Keratinocyte (primary cell): ENCODE measurements at regions not wholly inside any gene's neighbourhood (a gene's known extent, or its start where the extent isn't known, plus 50 kb on each side); places are given as distances from the start of the nearest gene placed in this dataset.

Experiments
- DNase-seq: peaks from one replicate; pipeline ENCODE4 v3.0.0-alpha.2; 2011; ENCODE audit warnings: low read depth, missing footprints, low spot score
- FAIRE-seq: peaks from 2 replicates; lab custom pipeline; 2011; peaks lifted over from hg19 to GRCh38; lab: Jason Lieb, UNC
- H2AFZ ChIP-seq: 2 replicates; pipeline ENCODE4 v1.6.0; 2012; ENCODE audit warnings: low read length, control low read depth, inconsistent platforms; ENCODE audit not compliant: control insufficient read depth
- H3K27ac ChIP-seq: 2 replicates; pipeline ENCODE4 v1.5.1; 2011; ENCODE audit warnings: low read length; ENCODE audit not compliant: control insufficient read depth, insufficient read depth
- H3K27me3 ChIP-seq: 3 replicates; pipeline ENCODE4 v1.6.0; 2011; ENCODE audit warnings: low read length; ENCODE audit not compliant: control insufficient read depth, insufficient read depth; ENCODE audit errors: extremely low read depth
- H3K36me3 ChIP-seq, 2 experiments: 2 replicates in 1 of 2; 3 replicates in 1 of 2; pipeline ENCODE4 v1.5.1; 2011; ENCODE audit warnings: low read length in 2 of 2, mild to moderate bottlenecking in 1 of 2; ENCODE audit not compliant: control insufficient read depth in 2 of 2, insufficient read depth in 2 of 2; ENCODE audit errors: extremely low read depth in 1 of 2
- H3K4me1 ChIP-seq: 3 replicates; pipeline ENCODE4 v1.5.1; 2011; ENCODE audit warnings: low read length; ENCODE audit not compliant: control insufficient read depth, insufficient read depth; ENCODE audit errors: extremely low read depth
- H3K4me2 ChIP-seq: 3 replicates; pipeline ENCODE4 v1.6.0; 2011; ENCODE audit warnings: low read depth, low read length; ENCODE audit not compliant: control insufficient read depth, insufficient read depth; ENCODE audit errors: extremely low read depth
- H3K4me3 ChIP-seq, 3 experiments: fragments of 200-600 bp in 1 of 3; sonication (generic) in 1 of 3; 2 replicates in 2 of 3; 3 replicates in 1 of 3; pipeline ENCODE4 v1.5.1; 2011 to 2016; ENCODE audit warnings: low read length in 3 of 3, mild to moderate bottlenecking in 3 of 3, control low read depth in 2 of 3, inconsistent platforms in 1 of 3, low read depth in 1 of 3, mixed read lengths in 1 of 3, mixed run types in 1 of 3, moderate library complexity in 1 of 3; ENCODE audit not compliant: control insufficient read depth in 2 of 3, insufficient read depth in 2 of 3; ENCODE audit errors: extremely low read depth in 1 of 3
- H3K79me2 ChIP-seq: 2 replicates; pipeline ENCODE4 v1.6.0; 2012; ENCODE audit warnings: low read length; ENCODE audit not compliant: control insufficient read depth, insufficient read depth
- H3K9ac ChIP-seq: 3 replicates; pipeline ENCODE4 v1.6.0; 2011; ENCODE audit warnings: low read length; ENCODE audit not compliant: control insufficient read depth, insufficient read depth; ENCODE audit errors: extremely low read depth
- H3K9me1 ChIP-seq: 3 replicates; pipeline ENCODE4 v1.6.0; 2011; ENCODE audit warnings: low read length; ENCODE audit not compliant: control insufficient read depth, insufficient read depth; ENCODE audit errors: extremely low read depth
- H3K9me3 ChIP-seq: 2 replicates; pipeline ENCODE4 v1.5.1; 2012; ENCODE audit warnings: low read depth, low read length; ENCODE audit not compliant: control insufficient read depth
- H4K20me1 ChIP-seq: 3 replicates; pipeline ENCODE4 v1.6.0; 2011; ENCODE audit warnings: low read length; ENCODE audit not compliant: control insufficient read depth, insufficient read depth; ENCODE audit errors: extremely low read depth
- EZH2 ChIP-seq: IDR thresholded peaks from one replicate; pipeline ENCODE4 v1.6.1; 2012; ENCODE audit warnings: inconsistent platforms, mild to moderate bottlenecking, low read length, moderate library complexity
- dilution Hi-C: fragments of 300-500 bp; cut with MboI; formaldehyde crosslinking; loops from one replicate; pipeline ENCODE4 v1.7.0; 2020; ENCODE audit warnings: low sequenced_read_pairs; ENCODE audit not compliant: extremely low pct_ligation_motif_present
- TF ChIP-seq, protein P1 (sequence below), 3 experiments: IDR thresholded peaks in 1 of 3; conservative IDR thresholded peaks in 1 of 3; optimal IDR thresholded peaks in 1 of 3; 2 replicates in 2 of 3; 3 replicates in 1 of 3; pipeline versions ENCODE3 to v1.5.1; 2011; ENCODE audit warnings: low read length in 3 of 3, mild to moderate bottlenecking in 3 of 3, moderate library complexity in 2 of 3, control low read depth in 1 of 3, inconsistent platforms in 1 of 3; ENCODE audit not compliant: insufficient read depth in 2 of 3; ENCODE audit errors: extremely low read depth in 1 of 3

DNA sequence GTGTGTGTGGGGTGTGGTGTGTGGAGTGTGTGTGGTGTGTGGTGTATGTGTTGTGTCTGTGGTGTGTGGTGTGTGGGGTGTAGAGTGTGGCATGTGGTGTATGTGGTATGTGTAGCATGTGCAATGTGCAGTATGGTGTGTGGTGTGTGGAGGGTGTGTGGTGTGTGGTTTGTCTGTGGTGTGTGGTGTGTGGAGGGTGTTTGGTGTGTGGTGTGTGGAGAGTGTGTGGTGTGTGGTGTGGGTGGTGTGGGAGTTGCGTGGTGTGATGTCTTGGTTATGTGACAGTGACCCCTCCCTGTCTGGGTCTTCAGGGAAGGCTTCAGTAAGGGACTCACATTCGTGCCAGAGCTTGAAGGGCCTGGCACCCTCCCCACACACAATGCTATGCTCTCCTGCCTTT, 718.2 kb upstream of the SOX11 start:
- Histone ChIP-seq H3K9me3 (peaks cover 2% of the 10 kb centered on the region), H3K27me3 (no peaks in the 10 kb centered on the region), H4K20me1 (no peaks in the 10 kb centered on the region), H3K9ac (no peak overlapping the region), H3K4me3 (no peak overlapping the region), H3K27ac (no peak overlapping the region), H2AFZ (no peak overlapping the region), H3K79me2 (no peaks in the 10 kb centered on the region), H3K9me1 (no peaks in the 10 kb centered on the region), H3K36me3 (no peaks in the 10 kb centered on the region), H3K4me2 (no peak overlapping the region), H3K4me1 (no peaks in the 10 kb centered on the region)
- FAIRE-seq (no peak), DNase-seq (no peak)
- dilution Hi-C loops: no loop called here
- no peak for TF ChIP-seq EZH2
- TF ChIP-seq, protein P1, sequence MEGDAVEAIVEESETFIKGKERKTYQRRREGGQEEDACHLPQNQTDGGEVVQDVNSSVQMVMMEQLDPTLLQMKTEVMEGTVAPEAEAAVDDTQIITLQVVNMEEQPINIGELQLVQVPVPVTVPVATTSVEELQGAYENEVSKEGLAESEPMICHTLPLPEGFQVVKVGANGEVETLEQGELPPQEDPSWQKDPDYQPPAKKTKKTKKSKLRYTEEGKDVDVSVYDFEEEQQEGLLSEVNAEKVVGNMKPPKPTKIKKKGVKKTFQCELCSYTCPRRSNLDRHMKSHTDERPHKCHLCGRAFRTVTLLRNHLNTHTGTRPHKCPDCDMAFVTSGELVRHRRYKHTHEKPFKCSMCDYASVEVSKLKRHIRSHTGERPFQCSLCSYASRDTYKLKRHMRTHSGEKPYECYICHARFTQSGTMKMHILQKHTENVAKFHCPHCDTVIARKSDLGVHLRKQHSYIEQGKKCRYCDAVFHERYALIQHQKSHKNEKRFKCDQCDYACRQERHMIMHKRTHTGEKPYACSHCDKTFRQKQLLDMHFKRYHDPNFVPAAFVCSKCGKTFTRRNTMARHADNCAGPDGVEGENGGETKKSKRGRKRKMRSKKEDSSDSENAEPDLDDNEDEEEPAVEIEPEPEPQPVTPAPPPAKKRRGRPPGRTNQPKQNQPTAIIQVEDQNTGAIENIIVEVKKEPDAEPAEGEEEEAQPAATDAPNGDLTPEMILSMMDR (optimal IDR thresholded peaks at IDR 0.05 in 1 of 3, IDR thresholded peaks at IDR 0.05 in 1 of 3, conservative IDR thresholded peaks at IDR 0.05 in 1 of 3; ENCODE audit: extremely low read depth in 1 of 3, insufficient read depth in 2 of 3, low read length in 3 of 3): no peak

DNA sequence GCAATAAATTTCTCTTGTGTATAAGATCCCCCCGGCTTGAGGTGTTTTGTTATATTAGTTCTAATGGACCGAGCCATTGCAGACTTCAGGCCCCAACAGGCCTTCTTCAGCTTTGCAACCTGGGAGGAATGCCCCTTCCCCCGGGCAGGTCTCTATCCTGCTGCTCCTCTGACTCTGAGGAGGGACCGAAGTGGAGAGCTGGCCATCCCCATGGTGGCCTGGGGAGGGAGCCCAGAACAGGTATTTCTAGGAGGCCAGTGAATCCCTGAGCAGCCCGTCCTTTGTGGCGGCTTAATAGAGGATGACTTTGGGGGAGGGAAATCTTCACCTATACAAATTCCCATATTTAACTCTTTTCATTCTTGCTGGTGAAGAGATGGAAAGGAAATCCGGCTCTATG, 715.8 kb upstream of the SOX11 start:
- Histone ChIP-seq H3K79me2 (no peaks in the 10 kb centered on the region), H3K9me1 (no peaks in the 10 kb centered on the region), H3K4me3 (no peak overlapping the region), H3K4me2 (no peak overlapping the region), H3K36me3 (no peaks in the 10 kb centered on the region), H3K27me3 (no peaks in the 10 kb centered on the region), H3K9me3 (peaks cover 2% of the 10 kb centered on the region), H3K4me1 (no peaks in the 10 kb centered on the region), H3K27ac (no peak overlapping the region), H2AFZ (no peak overlapping the region), H4K20me1 (no peaks in the 10 kb centered on the region), H3K9ac (no peak overlapping the region)
- dilution Hi-C loops: no loop called here
- no peak for TF ChIP-seq EZH2
- TF ChIP-seq, protein P1 (optimal IDR thresholded peaks at IDR 0.05 in 1 of 3, IDR thresholded peaks at IDR 0.05 in 1 of 3, conservative IDR thresholded peaks at IDR 0.05 in 1 of 3; ENCODE audit: extremely low read depth in 1 of 3, insufficient read depth in 2 of 3, low read length in 3 of 3): no peak
- no peak for DNase-seq
- no peak for FAIRE-seq
